Erythroblast (primary cell): ENCODE measurements at regions not wholly inside any gene's neighbourhood (a gene's known extent, or its start where the extent isn't known, plus 50 kb on each side); places are given as distances from the start of the nearest gene placed in this dataset.

Experiments used
- DNase-seq, 2 experiments: peaks; one replicate each; lab custom pipeline; 2025; lab: John Stamatoyannopoulos, UW
- GATA1 ChIP-seq: IDR thresholded peaks from 2 replicates; pipeline ENCODE4 v1.6.1; 2011; ENCODE audit warnings: low read depth, mild to moderate bottlenecking, control low read depth, low read length, moderate library complexity
- POLR2A ChIP-seq: IDR thresholded peaks from 2 replicates; pipeline ENCODE4 v1.6.1; 2011; ENCODE audit warnings: mild to moderate bottlenecking, low read length

DNA sequence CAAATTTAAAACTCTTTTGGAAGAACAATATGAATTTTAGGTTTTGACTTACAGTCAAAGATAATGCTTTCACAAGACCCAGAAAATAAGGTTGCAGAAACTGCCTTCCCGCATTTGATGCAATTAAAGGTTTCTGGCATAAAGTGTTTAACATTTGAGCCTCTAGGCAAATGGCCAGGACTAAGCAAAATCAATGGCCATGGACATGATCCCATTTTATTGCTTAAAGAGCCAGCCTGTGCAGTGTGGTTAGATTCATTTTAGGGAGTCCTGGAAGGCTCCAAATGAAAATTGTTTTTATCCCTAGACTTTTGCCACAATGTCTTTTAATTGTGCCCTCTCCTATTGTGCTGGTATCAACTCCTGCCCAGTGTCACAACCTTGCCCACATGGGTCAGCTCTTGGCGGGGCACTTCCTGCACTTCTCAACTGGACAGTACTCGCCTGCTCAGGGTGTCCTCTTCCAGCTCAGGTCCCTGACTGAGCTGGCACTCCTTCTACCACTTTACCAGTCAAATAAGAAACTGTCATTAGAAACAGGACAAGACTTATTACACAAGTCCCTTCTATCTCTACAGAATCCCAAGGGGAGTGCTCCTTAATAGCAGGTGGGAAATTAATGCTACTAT lies 208.4 kb upstream of the NPY2R start:
- no peak for TF ChIP-seq POLR2A
- TF ChIP-seq GATA1: no peak
- DNase-seq: no peak

DNA sequence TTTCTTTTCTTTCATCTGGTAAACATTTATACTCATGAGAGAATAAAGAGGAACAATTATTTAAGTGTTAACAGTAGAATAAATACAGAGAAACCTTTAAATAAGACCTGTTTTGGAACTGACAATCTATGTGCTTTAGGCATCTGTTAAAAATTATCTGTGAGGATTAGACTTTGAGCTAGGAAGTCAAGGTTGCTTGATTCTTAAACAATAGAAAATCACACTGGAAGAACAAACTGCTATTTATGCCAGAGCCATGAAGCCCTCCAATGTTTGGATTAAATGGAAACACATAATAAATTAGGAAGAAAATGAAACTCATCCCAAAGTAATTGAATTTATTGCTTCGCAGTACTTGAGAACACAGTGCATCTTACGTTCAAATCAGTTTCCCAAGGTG lies 207.2 kb upstream of the NPY2R start:
- DNase-seq: no peak
- TF ChIP-seq POLR2A (no peak), GATA1 (no peak)

DNA sequence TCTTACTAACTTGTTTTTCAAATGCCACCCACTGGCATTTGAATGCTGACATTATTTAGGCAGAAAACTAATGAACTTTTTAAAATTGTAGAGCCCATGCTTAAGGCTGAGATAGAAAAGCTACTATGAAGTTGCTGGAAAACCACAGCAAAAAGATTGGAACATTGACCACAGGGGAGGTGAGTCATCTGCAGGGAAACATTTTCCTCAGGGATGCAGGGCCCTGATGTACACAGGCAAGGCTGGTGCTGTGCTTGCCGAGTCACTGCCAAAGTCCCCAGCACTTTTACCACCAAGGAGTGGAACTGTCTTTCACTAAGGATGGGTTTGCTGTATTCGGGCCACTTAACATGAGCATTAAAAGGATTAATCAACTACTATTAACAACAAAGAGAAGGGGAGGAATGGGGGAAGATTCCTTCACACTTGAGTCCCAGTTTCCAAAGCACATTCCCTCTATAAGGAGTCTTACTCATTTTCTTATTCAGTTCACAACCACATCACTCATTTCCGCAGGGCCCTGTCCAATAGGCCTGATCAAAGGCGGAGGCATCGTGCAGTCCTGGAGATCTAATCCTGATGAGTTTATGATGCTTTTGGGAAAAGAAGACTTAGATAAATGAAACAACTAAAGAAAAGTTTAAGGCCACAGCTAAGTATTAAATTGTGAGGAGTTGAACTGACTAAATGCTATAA lies 202.9 kb upstream of the NPY2R start:
- no peak for DNase-seq

DNA sequence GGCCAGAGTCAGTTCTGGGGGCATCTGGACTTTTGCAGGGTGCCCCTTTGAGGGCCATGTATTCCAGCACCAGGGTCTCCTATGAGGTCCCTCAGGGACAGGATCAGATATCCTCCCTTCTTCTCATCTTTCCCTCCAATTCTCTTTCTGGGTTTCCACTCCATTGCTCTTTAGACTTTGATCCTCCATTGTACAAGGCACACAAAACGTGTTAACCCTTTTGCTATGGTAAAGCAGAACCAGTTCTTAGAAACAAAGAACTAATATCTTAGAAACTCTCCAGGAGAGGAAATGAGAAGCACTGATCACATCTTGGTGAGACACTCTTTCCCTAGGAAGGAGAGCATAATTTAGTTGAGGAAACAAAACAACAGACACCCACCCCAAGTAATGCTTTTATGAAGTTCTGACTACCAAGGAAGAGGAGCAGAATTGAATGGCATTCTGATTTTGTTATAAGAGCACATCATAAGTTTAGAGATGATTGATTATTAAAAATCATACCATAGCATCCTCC lies 200.7 kb upstream of the NPY2R start:
- TF ChIP-seq POLR2A: no peak
- no peak for DNase-seq

More for the DNA sequence above, 202.9 kb upstream of the NPY2R start:
- TF ChIP-seq GATA1 (no peak), POLR2A (no peak)

DNA sequence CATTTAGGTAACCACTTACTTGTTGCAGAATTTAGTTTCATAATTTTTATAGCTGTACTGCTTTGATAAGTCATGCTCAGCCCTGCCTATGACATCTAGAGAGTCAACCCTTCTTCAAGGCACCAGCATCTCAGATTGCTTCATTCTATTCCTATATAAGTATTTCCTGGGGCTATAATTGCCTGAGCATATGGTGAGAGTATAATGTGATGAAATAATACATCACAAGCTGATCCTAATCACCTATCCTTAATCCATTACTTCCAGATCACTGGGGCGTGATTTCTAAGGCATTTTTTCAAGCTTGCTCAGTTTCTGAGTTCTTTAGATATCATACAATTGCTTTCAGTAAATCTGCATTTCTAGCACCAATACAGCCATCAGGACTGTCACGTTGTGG lies 200.0 kb upstream of the NPY2R start:
- no peak for DNase-seq
- TF ChIP-seq GATA1: no peak
- no peak for TF ChIP-seq POLR2A

DNA sequence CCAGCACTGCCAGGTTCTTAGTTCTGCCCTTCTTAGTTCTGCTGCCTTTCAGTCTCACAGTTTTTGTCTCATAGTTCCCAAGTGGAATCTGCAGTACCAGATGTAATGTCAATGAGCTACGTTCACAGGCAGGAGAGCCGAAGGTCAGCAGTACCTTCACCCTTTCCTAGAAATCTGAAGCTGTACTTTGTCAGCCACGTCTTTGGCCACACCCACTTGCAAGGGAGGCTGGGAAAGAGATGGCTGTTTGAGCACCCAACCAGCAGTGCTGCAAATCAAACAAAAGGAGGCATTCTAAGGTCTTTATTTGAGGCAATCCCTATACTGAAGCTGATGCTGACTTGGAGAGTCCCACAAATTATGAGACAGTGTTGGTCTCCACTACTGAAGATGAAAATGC lies 199.1 kb upstream of the NPY2R start:
- TF ChIP-seq POLR2A: no peak
- TF ChIP-seq GATA1: no peak
- DNase-seq: no peak

DNA sequence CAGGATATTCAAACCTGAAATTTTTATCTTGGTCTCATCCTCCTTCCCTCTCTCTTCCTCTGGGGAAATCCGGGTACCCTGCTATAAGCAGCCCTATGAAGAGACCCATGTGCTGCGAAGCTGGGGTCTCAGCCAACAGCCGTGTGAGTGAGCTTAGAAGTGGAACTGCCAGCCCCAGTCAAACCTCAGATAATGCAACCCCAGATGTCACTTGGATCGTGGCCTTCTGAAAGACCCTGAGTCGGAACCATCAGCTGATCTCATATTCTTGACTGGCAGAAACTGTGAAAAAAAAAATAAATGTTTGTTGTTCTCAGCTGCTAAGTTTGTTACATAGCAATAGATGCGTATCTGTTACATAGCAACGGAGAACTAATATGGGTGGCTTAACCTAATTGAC lies 198.1 kb upstream of the NPY2R start:
- no peak for TF ChIP-seq POLR2A
- DNase-seq: no peak

DNA sequence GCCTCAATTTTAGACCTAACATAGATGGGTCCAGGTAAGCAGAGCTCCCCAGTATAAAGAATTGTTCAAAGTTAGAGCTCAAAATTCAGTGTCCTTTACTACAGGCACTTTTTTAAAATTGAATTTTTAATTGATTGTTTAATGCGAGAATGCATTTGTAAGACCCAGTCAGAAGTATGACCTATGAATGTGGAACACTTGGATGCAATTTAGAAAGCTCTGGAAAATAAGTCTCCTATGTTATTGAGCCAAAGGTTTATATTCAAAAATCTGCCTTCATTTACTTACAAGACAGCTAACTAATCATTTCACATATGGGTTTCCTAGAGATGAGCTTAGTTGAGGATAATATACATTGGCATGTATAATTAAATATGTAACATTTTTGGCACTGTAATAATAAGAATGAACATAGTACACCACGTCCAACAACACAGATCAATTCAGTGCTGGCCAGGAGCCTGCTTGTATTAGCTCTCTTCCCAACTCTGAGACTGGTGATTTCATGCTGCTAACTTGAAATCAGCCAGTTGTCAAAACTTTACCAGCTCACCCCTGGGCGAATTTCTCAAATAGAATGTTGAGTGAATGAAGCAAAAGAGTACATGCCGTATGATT lies 197.2 kb upstream of the NPY2R start:
- no peak for TF ChIP-seq GATA1
- TF ChIP-seq POLR2A: no peak
- DNase-seq: no peak

DNA sequence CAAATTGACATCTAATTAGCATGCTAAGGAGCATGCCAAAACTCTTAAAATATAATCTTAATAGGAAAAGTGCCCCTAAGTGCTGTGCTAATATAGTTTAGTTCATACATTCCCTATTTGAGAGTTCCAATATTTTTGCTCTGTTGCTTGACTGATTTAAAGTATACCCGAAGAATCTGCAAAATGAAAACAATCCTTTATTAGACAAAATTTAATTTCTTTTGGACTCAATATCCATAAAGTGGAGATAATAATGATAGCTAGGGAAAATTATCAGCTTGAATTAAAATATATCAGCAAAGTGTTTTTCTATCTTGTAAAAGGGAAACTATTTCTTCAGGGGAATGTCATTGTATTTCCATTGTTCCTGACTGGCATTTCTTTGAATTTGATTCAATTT lies 196.0 kb upstream of the NPY2R start:
- TF ChIP-seq GATA1 (no peak), POLR2A (no peak)
- DNase-seq: no peak

DNA sequence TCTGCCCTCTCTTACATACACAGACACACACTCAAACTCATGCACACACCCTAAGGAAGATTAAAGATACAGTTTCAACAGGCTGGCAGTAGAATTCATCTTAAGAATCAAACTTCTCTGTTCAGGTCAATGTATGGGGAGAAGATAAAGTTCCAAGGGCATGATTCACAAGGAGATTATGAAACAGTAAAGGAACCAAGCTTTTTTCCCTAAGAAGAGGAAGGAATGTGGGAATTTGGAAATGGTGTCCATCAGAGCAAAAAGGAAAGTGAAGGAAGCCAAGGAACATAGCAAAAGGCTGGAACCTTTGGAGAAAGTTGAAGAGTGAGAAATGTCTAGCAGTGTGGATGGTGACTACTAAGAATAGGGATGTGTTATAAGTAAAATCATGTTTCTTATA lies 191.0 kb upstream of the NPY2R start:
- no peak for TF ChIP-seq POLR2A
- no peak for TF ChIP-seq GATA1
- DNase-seq: no peak

DNA sequence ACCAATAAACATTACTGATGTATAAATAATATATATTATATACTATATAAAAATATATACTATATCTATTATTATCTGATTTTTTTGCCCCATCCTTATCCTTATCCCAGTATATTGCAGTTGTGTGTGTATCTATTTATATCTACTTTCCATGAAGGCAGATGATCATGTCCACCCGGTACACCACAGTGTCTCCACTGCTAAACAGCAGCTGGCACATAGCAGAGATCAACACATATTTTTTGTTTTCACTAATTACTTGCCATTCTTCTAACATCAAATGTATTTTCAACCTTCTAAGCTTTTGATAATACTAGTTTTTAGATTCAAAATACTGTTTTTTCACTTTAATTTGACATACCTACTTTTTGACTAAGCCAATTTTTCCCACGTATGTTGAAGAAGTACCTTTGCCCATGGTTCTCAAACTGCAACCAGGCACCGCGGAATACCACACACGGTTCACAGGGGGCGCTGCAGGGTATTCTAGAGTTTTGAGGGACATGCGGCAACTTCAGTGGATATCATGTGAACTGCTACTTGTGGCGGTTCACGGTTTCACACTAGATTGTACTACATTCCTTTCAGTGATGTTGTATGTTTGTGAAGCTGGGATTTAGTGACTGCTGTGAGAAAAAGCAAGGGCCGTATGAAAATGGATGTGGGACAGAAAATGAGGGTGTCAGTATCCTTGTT lies 182.5 kb upstream of the NPY2R start:
- peak; percentile 51 for DNase-seq
- TF ChIP-seq POLR2A (no peak), GATA1 (no peak)

DNA sequence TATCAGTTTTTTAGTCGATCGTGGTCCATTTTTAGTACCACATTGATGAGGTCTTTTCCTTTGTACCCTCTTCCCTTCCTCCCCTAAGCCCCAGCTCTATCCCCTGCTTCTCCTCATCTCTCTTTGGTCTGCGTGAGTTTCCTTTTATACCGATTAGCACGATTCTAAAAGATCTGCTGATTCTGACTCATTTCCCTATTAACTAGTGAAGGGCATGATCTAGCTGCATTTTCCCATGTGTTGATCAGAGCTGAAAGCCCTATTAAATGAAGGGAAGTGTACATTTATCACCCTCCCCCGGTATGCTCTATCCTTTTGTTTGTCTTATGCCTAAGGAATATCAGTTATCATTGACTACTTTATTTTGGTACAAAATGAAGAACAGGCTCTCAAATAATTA lies 181.7 kb upstream of the NPY2R start:
- no peak for DNase-seq
- TF ChIP-seq POLR2A: no peak
- TF ChIP-seq GATA1: no peak

DNA sequence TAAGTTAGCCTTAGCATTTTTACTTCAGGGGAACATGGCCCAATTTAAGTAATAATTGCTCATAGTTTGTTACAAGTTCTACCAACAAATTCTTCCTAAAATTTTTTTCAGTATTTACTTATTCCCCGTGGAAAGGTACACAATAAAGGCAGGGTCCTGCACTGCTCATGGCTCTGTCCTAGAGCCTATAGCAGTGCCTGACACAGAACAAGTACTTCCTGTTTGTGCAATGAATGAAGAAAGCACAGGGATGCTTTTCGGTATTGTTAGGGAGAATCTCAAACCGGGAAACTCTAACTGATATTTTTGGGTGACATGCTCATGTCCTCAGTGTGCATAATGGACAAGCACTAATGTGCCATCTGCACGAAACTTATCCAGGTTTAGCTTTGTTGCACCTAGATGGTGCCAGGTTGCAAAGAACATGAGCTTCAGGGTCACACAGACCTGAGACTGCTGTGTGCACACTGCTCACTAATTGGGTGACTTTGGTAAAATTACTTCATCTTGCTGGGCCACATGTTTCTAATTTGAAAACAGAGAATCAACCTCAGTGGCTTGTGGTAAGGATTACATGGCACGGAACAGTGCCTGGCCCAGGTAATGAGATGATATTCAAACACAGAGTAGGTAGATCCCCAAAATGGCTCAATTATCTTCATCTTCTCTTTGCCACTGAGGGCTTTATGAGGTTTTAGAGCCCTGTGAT lies 175.8 kb upstream of the NPY2R start:
- TF ChIP-seq POLR2A (no peak), GATA1 (no peak)
- DNase-seq: no peak

DNA sequence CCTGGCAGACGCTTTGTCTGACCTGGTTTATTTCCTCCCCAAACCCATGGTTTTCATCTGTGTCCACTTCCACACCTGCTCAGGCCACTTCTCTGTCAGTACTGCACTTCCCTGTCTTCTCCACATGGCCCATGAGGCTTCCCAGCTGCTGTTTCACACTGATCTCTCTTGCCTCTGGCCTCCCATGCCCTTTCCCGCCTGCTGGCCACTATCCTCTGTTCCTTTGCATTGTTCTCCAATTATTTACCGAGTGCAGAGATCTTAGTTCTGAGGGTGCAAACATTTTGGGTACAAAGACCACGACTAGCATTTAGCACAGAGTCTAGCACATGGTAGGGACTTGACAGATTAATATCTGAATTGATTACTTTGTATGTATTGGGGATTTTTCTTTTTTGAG lies 174.8 kb upstream of the NPY2R start:
- TF ChIP-seq POLR2A: no peak
- no peak for TF ChIP-seq GATA1
- no peak for DNase-seq
